G401.6 (cell line): ENCODE measurements at regions not wholly inside any gene's neighbourhood (a gene's known extent, or its start where the extent isn't known, plus 50 kb on each side); places are given as distances from the start of the nearest gene placed in this dataset.
"Not testable (repeated sequence)": the region's sequence is repeated elsewhere in the genome, so short reads cannot be mapped to it uniquely, and the experiment has no call there.

Experiments
- FAIRE-seq: peaks from 2 replicates; lab custom pipeline; 2012; peaks lifted over from hg19 to GRCh38; lab: Jason Lieb, UNC

GRCh38 chr2:16459606-16460005 is 206.0 kb downstream of the CYRIA start:
- no peak for FAIRE-seq

GRCh38 chr2:16454621-16455020 is 211.0 kb downstream of the CYRIA start:
- FAIRE-seq = no peak

- no peak for FAIRE-seq
Measured at GRCh38 chr2:16452123-16452522, 213.5 kb downstream of the CYRIA start.

- FAIRE-seq = no peak
Measured at GRCh38 chr2:16446706-16447105, 218.9 kb downstream of the CYRIA start.

GRCh38 chr2:16442971-16443370 is 222.7 kb downstream of the CYRIA start:
- no peak for FAIRE-seq

- no peak for FAIRE-seq
Measured at GRCh38 chr2:16441431-16441830, 224.2 kb downstream of the CYRIA start.

- no peak for FAIRE-seq
Measured at GRCh38 chr2:16440898-16441297, 224.7 kb downstream of the CYRIA start.

GRCh38 chr2:16438613-16439321 is 226.9 kb downstream of the CYRIA start:
- no peak for FAIRE-seq

GRCh38 chr2:16437189-16437588 is 228.4 kb downstream of the CYRIA start:
- FAIRE-seq = no peak

- no peak for FAIRE-seq
Measured at GRCh38 chr2:16434393-16434792, 231.2 kb downstream of the CYRIA start.

GRCh38 chr2:16430846-16431245 is 234.8 kb downstream of the CYRIA start:
- no peak for FAIRE-seq

GRCh38 chr2:16429431-16430145 is 236.0 kb downstream of the CYRIA start:
- FAIRE-seq = no peak

GRCh38 chr2:16429002-16429401 is 236.6 kb downstream of the CYRIA start:
- no peak for FAIRE-seq

- FAIRE-seq = no peak
Measured at GRCh38 chr2:16425462-16426336, 239.9 kb downstream of the CYRIA start.

GRCh38 chr2:16420421-16420820 is 245.2 kb downstream of the CYRIA start:
- FAIRE-seq = no peak

GRCh38 chr2:16417726-16418125 is 247.9 kb downstream of the CYRIA start:
- FAIRE-seq = no peak

GRCh38 chr2:16416651-16417050 is 249.0 kb downstream of the CYRIA start:
- no peak for FAIRE-seq

- FAIRE-seq = not testable (repeated sequence)
Measured at GRCh38 chr2:16415861-16416260, 249.8 kb downstream of the CYRIA start.

- no peak for FAIRE-seq
Measured at GRCh38 chr2:16413947-16414346, 251.7 kb downstream of the CYRIA start.

GRCh38 chr2:16413285-16413684 is 252.3 kb downstream of the CYRIA start:
- FAIRE-seq = no peak

GRCh38 chr2:16412321-16413030 is 253.2 kb downstream of the CYRIA start:
- FAIRE-seq = no peak

- FAIRE-seq = no peak
Measured at GRCh38 chr2:16411788-16412187, 253.8 kb downstream of the CYRIA start.
